H4 (cell line): ENCODE measurements at regions not wholly inside any gene's neighbourhood (a gene's known extent, or its start where the extent isn't known, plus 50 kb on each side); places are given as distances from the start of the nearest gene placed in this dataset.
"Not testable (repeated sequence)": the region's sequence is repeated elsewhere in the genome, so short reads cannot be mapped to it uniquely, and the experiment has no call there.

Source experiments
- DNase-seq: peaks from one replicate; pipeline ENCODE4 v3.0.0-alpha.2; 2015; ENCODE audit warnings: low spot score

DNA sequence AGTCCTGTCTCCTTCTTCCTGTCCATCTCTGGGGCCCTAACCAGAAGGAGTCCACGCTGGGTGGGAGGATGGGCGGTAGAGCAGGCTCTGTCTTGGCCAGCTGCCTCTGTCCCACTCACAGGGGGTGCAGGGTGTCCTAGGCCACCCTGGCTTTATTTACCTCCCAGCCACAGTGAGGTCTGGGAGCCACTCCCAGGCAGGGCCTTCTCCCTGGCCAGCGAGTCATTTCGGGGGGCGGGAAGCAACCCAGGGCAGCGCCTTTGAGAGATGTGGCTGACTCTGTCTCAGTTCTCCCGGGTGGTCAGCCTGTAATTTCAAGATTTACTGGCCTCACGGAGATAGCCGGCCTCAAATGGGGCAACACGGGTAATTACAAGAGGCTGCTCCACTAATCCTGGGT lies 67.4 kb upstream of the PTCH1 start:
- no peak for DNase-seq

DNA sequence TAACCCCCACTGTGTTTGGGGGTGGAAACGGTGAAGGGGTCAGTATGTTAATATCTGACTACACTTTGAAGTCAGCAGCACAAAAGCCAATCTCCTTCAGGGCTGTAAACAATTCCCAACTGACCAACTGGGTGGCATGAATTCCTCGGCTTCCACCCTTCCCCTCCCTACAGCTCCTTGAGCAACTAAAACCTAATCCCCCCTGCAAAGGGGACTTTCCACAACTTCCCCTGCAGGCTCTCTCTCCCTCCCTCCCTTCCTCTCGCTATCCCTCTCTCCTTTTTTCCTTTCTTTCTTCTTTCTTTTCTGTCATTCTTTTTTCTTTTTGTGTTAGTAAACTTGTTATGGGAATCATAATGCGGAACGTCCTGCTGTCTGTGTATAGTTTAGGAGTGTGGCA lies 65.1 kb upstream of the PTCH1 start:
- no peak for DNase-seq

DNA sequence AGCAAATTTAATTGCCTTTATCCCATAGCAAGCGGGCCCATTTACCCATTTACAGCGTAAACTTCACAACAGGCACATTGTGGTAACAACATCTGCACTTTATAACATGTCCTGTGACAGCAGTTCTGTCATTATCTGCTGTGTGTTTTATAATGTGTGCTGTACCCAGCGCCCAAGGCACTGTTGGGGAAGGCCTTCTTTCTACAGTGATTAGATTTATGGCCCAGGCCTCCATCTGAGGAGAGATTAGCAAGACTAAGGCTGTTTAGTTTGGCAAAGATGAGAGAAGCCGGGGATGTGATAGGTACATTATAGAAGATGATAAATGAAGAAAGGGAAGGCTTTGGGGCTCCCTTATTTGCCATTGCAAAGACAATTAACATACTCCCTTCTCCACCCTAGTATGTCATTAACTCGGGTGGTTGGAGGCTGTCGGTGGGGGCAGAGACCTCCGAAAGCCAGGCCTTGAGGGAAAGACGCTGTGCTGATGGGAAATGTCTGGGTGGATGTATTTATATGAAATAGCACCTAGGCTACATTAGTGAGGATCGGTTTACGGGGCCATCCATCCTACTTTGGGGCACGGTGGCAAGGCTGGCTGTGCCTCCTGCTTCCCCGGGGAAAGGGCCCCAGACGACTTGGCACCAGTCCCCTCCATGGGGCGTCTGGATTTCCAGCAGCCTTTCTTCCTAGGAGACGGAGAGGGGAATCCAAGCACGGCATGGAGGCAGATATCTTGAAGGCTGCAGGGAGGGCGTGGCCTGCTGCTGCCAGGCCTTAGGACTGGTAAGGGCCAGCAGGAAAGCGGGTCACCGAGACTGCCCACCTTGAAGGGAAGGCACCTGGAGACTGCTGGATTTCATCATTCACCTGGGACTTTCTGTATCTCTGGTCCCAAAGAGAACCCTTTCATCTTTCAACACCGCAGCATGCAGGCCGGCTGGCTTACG lies 64.3 kb upstream of the PTCH1 start:
- no peak for DNase-seq

DNA sequence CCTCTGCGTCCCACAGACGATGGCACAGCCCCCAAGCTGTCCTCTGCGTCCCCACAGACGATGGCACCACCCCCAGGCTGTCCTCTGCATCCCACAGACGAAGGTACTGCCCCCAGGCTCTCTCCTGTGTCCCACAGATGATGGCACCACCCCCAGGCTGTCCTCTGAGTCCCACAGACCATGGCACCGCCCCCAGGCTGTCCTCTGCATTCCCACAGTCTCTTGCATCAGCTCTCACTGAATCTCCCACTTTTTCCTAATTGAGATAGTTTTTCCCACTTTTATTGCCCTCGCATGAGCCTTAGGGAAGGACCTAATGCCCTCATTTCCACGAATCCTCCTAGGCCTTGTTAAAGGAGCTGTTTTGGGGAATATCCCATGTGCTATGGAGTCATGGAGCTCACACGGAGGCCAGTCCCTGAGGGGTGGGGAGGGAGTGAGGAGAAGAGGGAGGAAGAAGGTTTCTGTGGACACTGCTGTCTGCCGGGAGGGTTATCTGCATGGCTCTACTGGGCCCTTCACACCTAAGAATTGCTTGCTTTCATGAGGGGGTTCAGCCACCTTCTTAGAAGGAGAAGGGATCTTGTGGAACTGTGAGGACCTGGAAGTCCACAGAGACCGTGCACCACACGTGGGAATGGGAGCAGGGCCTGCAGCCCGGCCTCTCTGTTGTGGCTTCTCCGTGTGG lies 58.2 kb upstream of the PTCH1 start:
- no peak for DNase-seq

DNA sequence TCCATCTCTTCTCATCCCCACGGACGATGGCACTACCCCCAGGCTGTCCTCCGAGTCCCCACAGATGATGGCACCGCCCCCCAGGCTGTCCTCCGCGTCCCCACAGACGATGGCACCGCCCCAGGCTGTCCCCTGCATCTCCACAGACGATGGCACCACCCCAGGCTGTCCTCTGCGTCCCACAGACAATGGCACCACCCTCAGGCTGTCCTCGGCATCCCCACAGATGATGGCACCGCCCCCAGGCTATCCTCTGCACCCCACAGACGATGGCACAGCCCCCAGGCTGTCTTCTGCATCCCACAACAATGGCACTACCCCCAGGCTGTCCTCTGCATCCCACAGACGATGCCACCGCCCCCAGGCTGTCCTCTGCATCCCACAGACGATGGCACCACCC lies 57.4 kb upstream of the PTCH1 start:
- DNase-seq: no peak

DNA sequence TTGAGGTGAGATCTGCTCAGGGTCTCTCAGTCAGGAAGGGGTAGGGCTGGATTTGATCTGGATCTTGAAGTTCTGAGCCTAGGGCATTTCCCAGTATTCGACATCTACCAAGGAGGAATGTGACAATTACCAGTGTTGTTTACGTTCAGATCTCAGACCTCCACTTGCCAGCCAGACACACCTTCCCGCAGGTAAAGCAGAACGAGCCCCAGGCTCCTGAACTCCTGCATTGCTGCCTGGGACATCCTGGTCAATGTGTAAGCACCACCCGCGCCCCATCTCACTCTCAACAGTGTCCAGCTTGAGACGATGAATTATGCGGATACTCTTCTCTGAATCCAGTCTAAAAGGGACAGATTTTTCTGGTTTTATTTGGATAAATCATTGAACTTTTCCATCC lies 56.7 kb upstream of the PTCH1 start:
- no peak for DNase-seq

DNA sequence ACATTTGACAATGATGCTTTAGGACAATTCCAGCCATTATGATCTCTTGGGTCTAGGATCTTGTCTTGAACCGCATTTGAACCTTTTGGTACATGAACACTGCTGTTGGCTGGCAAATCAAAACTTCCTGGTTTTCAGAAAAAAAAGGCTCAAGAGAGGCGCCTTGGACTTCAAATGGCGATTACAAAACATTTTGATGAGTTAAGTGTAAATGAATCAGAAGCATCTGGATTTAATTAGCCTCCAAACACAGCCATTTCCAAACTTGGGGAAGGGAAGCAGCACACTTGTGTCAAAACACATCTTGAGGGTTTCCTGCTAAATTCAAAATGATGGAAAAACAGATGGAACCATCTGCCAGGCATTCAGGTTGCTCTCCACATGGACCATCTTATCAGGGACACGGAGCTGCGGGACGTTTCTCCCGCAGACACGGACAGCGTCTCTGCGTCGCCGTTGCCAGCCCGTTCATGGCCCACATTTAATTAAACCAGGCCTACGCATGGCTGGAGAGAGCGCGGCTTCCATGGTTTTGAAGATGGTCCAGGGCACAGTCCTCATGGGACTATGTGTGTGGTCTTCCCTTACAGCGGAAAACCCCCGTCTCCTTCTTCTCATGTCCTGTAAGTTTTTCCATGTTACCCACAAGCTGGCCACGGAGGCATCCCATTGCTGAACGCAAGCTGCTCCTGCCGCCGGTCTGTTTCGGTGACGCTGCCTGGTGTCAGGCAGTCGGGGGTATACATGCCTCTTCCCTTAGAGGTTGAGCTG lies 55.8 kb upstream of the PTCH1 start:
- DNase-seq: no peak

DNA sequence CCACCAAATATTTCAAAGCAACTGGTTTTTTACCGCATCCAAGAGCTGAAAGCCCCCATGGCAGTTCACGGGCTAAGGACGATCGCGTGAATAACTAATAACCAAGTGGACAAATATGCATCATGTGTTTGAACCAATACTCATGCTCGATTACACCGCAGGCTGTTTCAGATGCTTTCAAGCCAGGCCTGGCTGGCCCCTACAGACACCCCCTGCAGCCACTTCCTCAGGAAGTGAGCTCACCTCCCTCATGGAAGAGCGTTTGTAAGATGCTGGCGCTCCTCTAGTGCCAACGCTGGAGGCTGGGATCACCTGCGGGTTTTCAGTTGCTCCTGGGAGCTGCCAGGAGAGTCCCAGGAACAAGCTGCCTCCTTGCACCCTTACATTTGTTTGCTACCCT lies 53.9 kb upstream of the PTCH1 start:
- DNase-seq: peak; percentile 49

DNA sequence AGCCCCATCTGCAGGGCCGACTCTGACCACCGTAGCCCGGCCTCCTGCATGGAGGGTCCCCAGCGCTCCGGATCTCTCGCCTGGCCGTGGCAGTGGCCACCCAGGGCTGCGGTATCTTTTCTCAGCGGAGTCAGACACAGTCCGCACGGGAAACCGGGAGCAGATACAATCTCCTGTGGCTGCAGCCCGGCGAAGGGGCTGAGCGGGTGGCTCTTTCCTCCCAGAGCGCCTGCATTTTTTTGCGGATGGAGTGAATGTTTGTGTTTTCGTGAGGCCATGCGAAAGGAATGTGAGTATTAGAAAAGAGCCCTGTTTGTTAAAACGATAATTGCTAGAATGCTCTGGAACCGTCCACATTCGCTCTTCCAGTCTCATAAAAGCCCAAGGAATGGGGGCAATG lies 53.4 kb upstream of the PTCH1 start:
- no peak for DNase-seq

DNA sequence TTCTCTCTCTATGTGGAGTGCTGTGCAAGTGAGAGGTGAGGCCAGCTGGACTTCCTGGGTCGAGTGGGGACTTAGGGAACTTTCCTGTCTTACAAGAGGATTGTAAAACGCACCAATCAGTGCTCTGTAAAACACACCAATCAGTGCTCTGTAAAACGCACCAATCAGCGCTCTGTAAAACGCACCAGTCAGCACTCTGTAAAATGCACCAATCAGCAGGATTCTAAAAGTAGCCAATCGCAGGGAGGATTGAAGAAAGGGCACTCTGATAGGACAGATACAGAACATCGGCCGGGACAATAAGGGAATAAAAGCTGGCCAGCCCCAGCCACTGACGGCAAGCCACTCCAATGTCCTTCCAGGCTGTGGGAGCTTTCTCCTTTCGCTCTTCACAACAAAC lies 52.0 kb upstream of the PTCH1 start:
- DNase-seq: not testable (repeated sequence)
